HCT116 (cell line): ENCODE measurements at regions not wholly inside any gene's neighbourhood (a gene's known extent, or its start where the extent isn't known, plus 50 kb on each side); places are given as distances from the start of the nearest gene placed in this dataset.

Experiments
- ATAC-seq: fragments of 200-7000 bp; cut with Tn5 transposase; 2 replicates; pipeline ENCODE4 v1.9.1; 2020; ENCODE audit warnings: mild to moderate bottlenecking, moderate library complexity
- BruUV-seq: library from RNA; stranded (reverse); fragments of 400-500 nt; replicated peaks from 2 replicates; lab custom pipeline; 2021; lab: Mats Ljungman, UMichigan
- CTCF ChIA-PET: fragments of 300-600 bp; sonication (Branson Sonifier 250); formaldehyde crosslinking; loops from one replicate; lab custom pipeline; 2021; ENCODE audit warnings: antibody characterized with exemption; lab: Charles Lee
- POLR2A ChIA-PET: fragments of 300-600, 350-600 bp; sonication (Branson Sonifier 250); formaldehyde crosslinking; loops from one replicate; lab custom pipeline; 2021; ENCODE audit warnings: antibody characterized with exemption; lab: Charles Lee
- RAD21 ChIA-PET, 2 experiments: fragments of 300-600 bp; sonication (Branson Sonifier 250); formaldehyde crosslinking; loops; one replicate each; lab custom pipeline; 2023; ENCODE audit warnings: low total read pairs in 2 of 2; ENCODE audit not compliant: uncharacterized antibody in 2 of 2, unreplicated experiment in 2 of 2, low non-redundant PET in 1 of 2; lab: Charles Lee
- DNase-seq: peaks from one replicate; pipeline ENCODE4 v3.0.0-alpha.2; 2010; ENCODE audit warnings: low read depth, low spot score
- H2AFZ ChIP-seq: fragments of 200-600 bp; shearing (Covaris generic), sonication (generic); 2 replicates; pipeline ENCODE4 v1.6.1; 2017; ENCODE audit warnings: low read depth, mixed run types, mixed read lengths, antibody characterized with exemption, low read length; ENCODE audit not compliant: poor library complexity, severe bottlenecking
- H3K27ac ChIP-seq: 2 replicates; pipeline ENCODE4 v1.5.1; 2012; ENCODE audit warnings: low read depth, low read length
- H3K27me3 ChIP-seq: fragments of 200-600 bp; sonication (generic); 2 replicates; pipeline ENCODE4 v1.6.1; 2016; ENCODE audit warnings: mixed run types, low read length, mixed read lengths; ENCODE audit not compliant: insufficient read depth
- H3K36me3 ChIP-seq, 2 experiments: fragments of 200-500 bp in 1 of 2; fragments of 200-600 bp in 1 of 2; sonication (Bioruptor generic) in 1 of 2; sonication (generic) in 1 of 2; 2 replicates each; pipeline versions ENCODE4 v1.5.1 to v1.6.1; 2014 to 2016; ENCODE audit warnings: low read length in 2 of 2, inconsistent platforms in 1 of 2, mixed read lengths in 1 of 2, mixed run types in 1 of 2; ENCODE audit not compliant: insufficient read depth in 2 of 2, control insufficient read depth in 1 of 2
- H3K4me1 ChIP-seq, 2 experiments: fragments of 200-600 bp in 1 of 2; sonication (generic) in 1 of 2; 2 replicates each; pipeline versions ENCODE4 v1.5.1 to v1.6.1; 2012 to 2017; ENCODE audit warnings: low read length in 2 of 2, inconsistent platforms in 1 of 2, mild to moderate bottlenecking in 1 of 2, mixed read lengths in 1 of 2, mixed run types in 1 of 2, moderate library complexity in 1 of 2; ENCODE audit not compliant: insufficient read depth in 2 of 2, control insufficient read depth in 1 of 2
- H3K4me2 ChIP-seq: fragments of 200-600 bp; sonication (generic); 2 replicates; pipeline ENCODE4 v1.6.1; 2017; ENCODE audit warnings: mixed run types, low read length, mixed read lengths
- H3K4me3 ChIP-seq, 2 experiments: fragments of 200-600 bp in 1 of 2; sonication (generic) in 1 of 2; replicated peaks in 1 of 2; 2 replicates each; pipeline ENCODE4 v1.5.1; 2011 to 2016; ENCODE audit warnings: low read length in 2 of 2, control low read depth in 1 of 2, low read depth in 1 of 2, mild to moderate bottlenecking in 1 of 2, mixed read lengths in 1 of 2, mixed run types in 1 of 2
- H3K79me2 ChIP-seq: fragments of 200-600 bp; sonication (generic); 2 replicates; pipeline ENCODE4 v1.6.1; 2017; ENCODE audit warnings: mild to moderate bottlenecking, mixed run types, low read length, moderate library complexity, mixed read lengths; ENCODE audit not compliant: insufficient read depth
- H3K9ac ChIP-seq: fragments of 200-600 bp; sonication (generic); 2 replicates; pipeline ENCODE4 v1.6.1; 2016; ENCODE audit warnings: low read length, mixed read lengths
- H3K9me2 ChIP-seq: fragments of 200-600 bp; sonication (generic), shearing (Covaris generic); 2 replicates; pipeline ENCODE4 v1.6.1; 2017; ENCODE audit warnings: mixed run types, mild to moderate bottlenecking, moderate library complexity; ENCODE audit not compliant: insufficient read depth
- H3K9me3 ChIP-seq, 2 experiments: fragments of 200-500 bp in 1 of 2; fragments of 200-600 bp in 1 of 2; sonication (Bioruptor generic) in 1 of 2; sonication (generic) in 1 of 2; 2 replicates each; pipeline ENCODE4 v1.6.1; 2014 to 2017; ENCODE audit warnings: low read length in 2 of 2, mixed read lengths in 2 of 2, inconsistent platforms in 1 of 2, low read depth in 1 of 2, mild to moderate bottlenecking in 1 of 2, mixed run types in 1 of 2, moderate library complexity in 1 of 2; ENCODE audit not compliant: control insufficient read depth in 1 of 2, insufficient read depth in 1 of 2
- H4K20me1 ChIP-seq: fragments of 200-600 bp; sonication (generic), shearing (Covaris generic); 2 replicates; pipeline ENCODE4 v1.6.1; 2017; ENCODE audit warnings: mixed run types, mild to moderate bottlenecking, moderate library complexity; ENCODE audit not compliant: insufficient read depth
- CEBPB ChIP-seq: IDR thresholded peaks from 2 replicates; pipeline ENCODE4 v1.6.1; 2012; ENCODE audit warnings: low read depth
- CTCF ChIP-seq, 3 experiments: fragments of 200-600 bp in 1 of 3; sonication (generic) in 1 of 3; IDR thresholded peaks in 2 of 3; conservative IDR thresholded peaks in 1 of 3; 2 replicates each; pipeline ENCODE4 v1.5.1; 2012 to 2017; ENCODE audit warnings: low read depth in 2 of 3, low read length in 2 of 3, antibody characterized with exemption in 1 of 3, borderline replicate concordance in 1 of 3, control low read depth in 1 of 3, mild to moderate bottlenecking in 1 of 3, mixed read lengths in 1 of 3, mixed run types in 1 of 3, moderate library complexity in 1 of 3; ENCODE audit not compliant: insufficient read depth in 1 of 3
- EGR1 ChIP-seq: IDR thresholded peaks from 2 replicates; pipeline ENCODE4 v1.6.1; 2012; ENCODE audit warnings: low read depth
- EZH2 ChIP-seq: fragments of 200-600 bp; sonication (generic); IDR thresholded peaks from 2 replicates; pipeline ENCODE4 v1.6.1; 2017; ENCODE audit warnings: antibody characterized with exemption, mixed run types
- MAX ChIP-seq: IDR thresholded peaks from 2 replicates; pipeline ENCODE4 v1.6.1; 2012
- POLR2A ChIP-seq: IDR thresholded peaks from 2 replicates; pipeline ENCODE4 v1.7.0; 2011; ENCODE audit warnings: borderline replicate concordance; ENCODE audit not compliant: insufficient read depth, insufficient read length; ENCODE audit errors: extremely low read depth
- REST ChIP-seq: IDR thresholded peaks from 2 replicates; pipeline ENCODE4 v1.6.1; 2012; ENCODE audit warnings: low read depth
- SP1 ChIP-seq: IDR thresholded peaks from 2 replicates; pipeline ENCODE4 v1.6.1; 2012; ENCODE audit warnings: low read depth
- TCF7L2 ChIP-seq: IDR thresholded peaks from 2 replicates; pipeline ENCODE4 v1.7.0; 2011; ENCODE audit warnings: borderline replicate concordance, inconsistent platforms; ENCODE audit not compliant: insufficient read depth, insufficient read length; ENCODE audit errors: extremely low read depth
- YY1 ChIP-seq: IDR thresholded peaks from 2 replicates; pipeline ENCODE4 v1.6.1; 2011; ENCODE audit warnings: low read length, low read depth, moderate library complexity, mild to moderate bottlenecking; ENCODE audit not compliant: insufficient replicate concordance; ENCODE audit errors: extremely low read depth
- ZNF274 ChIP-seq: fragments of 200-500 bp; sonication (Bioruptor generic); IDR thresholded peaks from 2 replicates; pipeline ENCODE4 v1.6.1; 2014; ENCODE audit warnings: mild to moderate bottlenecking, low read depth, low read length, inconsistent platforms
- intact Hi-C: fragments of 100-400 bp; cut with micrococcal nuclease; formaldehyde crosslinking; loops from 2 replicates; pipeline ENCODE4 v1.10.0; 2022
- TF ChIP-seq, protein P1 (sequence below): IDR thresholded peaks from 2 replicates; pipeline ENCODE4 v1.6.1; 2012

DNA sequence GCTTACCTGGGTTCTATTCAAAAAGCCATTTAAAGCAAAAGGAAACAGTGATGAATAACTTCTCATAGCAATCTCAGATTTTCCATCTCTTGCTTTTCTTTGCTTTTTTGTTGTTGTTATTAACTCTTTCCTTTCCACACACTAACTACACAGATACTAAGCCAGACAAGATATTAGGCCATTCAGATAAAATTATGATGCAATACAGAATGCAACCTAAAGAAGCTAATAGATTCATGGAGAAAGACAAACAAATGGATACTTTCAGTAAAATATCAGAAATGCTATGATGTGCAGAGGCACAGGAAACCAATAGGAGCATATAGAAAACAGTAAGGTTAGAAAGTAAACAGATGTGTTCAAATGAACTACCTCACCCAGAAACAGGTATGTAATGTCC, 597.0 kb upstream of the ITGA1 start (continued):
- no peak for TF ChIP-seq POLR2A
- TF ChIP-seq TCF7L2: no peak

DNA sequence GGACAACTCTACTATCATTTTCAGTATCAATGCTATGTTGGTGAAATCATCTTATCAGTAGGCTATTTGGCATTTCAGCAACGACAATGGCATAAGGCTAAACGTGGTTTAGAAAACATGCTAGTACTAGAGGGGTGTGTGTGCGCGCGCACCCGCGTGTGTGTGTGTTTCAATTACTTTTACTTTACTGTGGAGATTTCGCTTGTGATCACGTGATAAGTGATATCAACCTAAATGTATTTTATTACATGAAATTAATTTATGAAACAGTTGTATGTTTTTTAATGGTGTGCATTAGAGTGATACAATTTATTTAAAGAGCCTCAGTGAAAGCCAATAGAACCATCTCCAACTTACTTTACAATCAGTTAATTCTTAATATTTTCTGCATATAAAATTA, 587.9 kb upstream of the ITGA1 start:
- ATAC-seq: no peak
- Histone ChIP-seq H3K27ac (no peak overlapping the region), H2AFZ (no peak overlapping the region), H3K36me3 (no peaks in the 10 kb centered on the region), H3K9me3 (no peaks in the 10 kb centered on the region), H4K20me1 (no peaks in the 10 kb centered on the region), H3K79me2 (no peaks in the 10 kb centered on the region), H3K9me2 (no peaks in the 10 kb centered on the region), H3K4me3 (no peak overlapping the region), H3K4me2 (no peak overlapping the region), H3K4me1 (no peaks in the 10 kb centered on the region), H3K27me3 (no peaks in the 10 kb centered on the region), H3K9ac (no peak overlapping the region)
- intact Hi-C loops: no loop called here
- TF ChIP-seq ZNF274 (no peak), EZH2 (no peak), CEBPB (no peak), SP1 (no peak), CTCF (IDR thresholded peaks at IDR 0.05 in 2 of 3, conservative IDR thresholded peaks at IDR 0.05 in 1 of 3; ENCODE audit: borderline replicate concordance in 1 of 3, insufficient read depth in 1 of 3, low read depth in 2 of 3, low read length in 2 of 3) (no peak), REST (no peak), MAX (no peak), EGR1 (no peak), TCF7L2 (no peak), YY1 (no peak)
- TF ChIP-seq, protein P1, sequence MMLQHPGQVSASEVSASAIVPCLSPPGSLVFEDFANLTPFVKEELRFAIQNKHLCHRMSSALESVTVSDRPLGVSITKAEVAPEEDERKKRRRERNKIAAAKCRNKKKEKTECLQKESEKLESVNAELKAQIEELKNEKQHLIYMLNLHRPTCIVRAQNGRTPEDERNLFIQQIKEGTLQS: no peak
- POLR2A ChIA-PET: no interaction called here
- no peak for DNase-seq
- no TSS peak for BruUV-seq
- CTCF ChIA-PET: no interaction called here
- RAD21 ChIA-PET: no interaction called here
